ENCODE measurements at regions not wholly inside any gene's neighbourhood (a gene's known extent, or its start where the extent isn't known, plus 50 kb on each side); places are given as distances from the start of the nearest gene placed in this dataset.

- Histone ChIP-seq H3K4me1 (no peaks in the 10 kb centered on the region), H3K36me3 (no peaks in the 10 kb centered on the region), H3K4me3 (no peak overlapping the region), H3K27me3 (no peaks in the 10 kb centered on the region), H3K9me3 (no peaks in the 10 kb centered on the region), H3K27ac (no peak overlapping the region)
- no peak for DNase-seq
- TF ChIP-seq CTCF (IDR thresholded peaks at IDR 0.05) (no peak), POLR2A (IDR thresholded peaks at IDR 0.05) (no peak)
- intact Hi-C loops (cut with DNase I; ENCODE audit: low total_unique reads) = no loop called here
Measured at GRCh38 chr4:134961963-134962362, 760.4 kb upstream of the PABPC4L start.

- H3K27me3 ChIP-seq = no peaks in the 10 kb centered on the region
- H3K4me1 ChIP-seq = no peaks in the 10 kb centered on the region
- no peaks in the 10 kb centered on the region for H3K9me3 ChIP-seq
- TF ChIP-seq CTCF (IDR thresholded peaks at IDR 0.05) (no peak), POLR2A (IDR thresholded peaks at IDR 0.05) (no peak)
- intact Hi-C loops (cut with DNase I; ENCODE audit: low total_unique reads) = no loop called here
- DNase-seq = no peak
- no peak overlapping the region for H3K4me3 ChIP-seq
- H3K36me3 ChIP-seq = no peaks in the 10 kb centered on the region
- H3K27ac ChIP-seq = no peak overlapping the region
Measured at GRCh38 chr4:134958862-134959261, 757.3 kb upstream of the PABPC4L start.

GRCh38 chr4:134955059-134955458 is 753.5 kb upstream of the PABPC4L start:
- no peak overlapping the region for H3K4me3 ChIP-seq
- H3K36me3 ChIP-seq = no peaks in the 10 kb centered on the region
- no peaks in the 10 kb centered on the region for H3K4me1 ChIP-seq
- intact Hi-C loops (cut with DNase I; ENCODE audit: low total_unique reads) = no loop called here
- no peak overlapping the region for H3K27ac ChIP-seq
- DNase-seq = no peak
- H3K9me3 ChIP-seq = no peaks in the 10 kb centered on the region
- TF ChIP-seq POLR2A (IDR thresholded peaks at IDR 0.05) (no peak), CTCF (IDR thresholded peaks at IDR 0.05) (no peak)
- no peaks in the 10 kb centered on the region for H3K27me3 ChIP-seq

GRCh38 chr4:134952775-134953174 is 751.2 kb upstream of the PABPC4L start:
- H3K4me1 ChIP-seq = no peaks in the 10 kb centered on the region
- DNase-seq = no peak
- intact Hi-C loops (cut with DNase I; ENCODE audit: low total_unique reads) = no loop called here
- H3K36me3 ChIP-seq = no peaks in the 10 kb centered on the region
- TF ChIP-seq POLR2A (IDR thresholded peaks at IDR 0.05) (no peak), CTCF (IDR thresholded peaks at IDR 0.05) (no peak)
- H3K27me3 ChIP-seq = no peaks in the 10 kb centered on the region
- no peak overlapping the region for H3K4me3 ChIP-seq
- no peak overlapping the region for H3K27ac ChIP-seq
- no peaks in the 10 kb centered on the region for H3K9me3 ChIP-seq

- H3K4me3 ChIP-seq = no peak overlapping the region
- H3K27me3 ChIP-seq = no peaks in the 10 kb centered on the region
- no peaks in the 10 kb centered on the region for H3K36me3 ChIP-seq
- H3K9me3 ChIP-seq = no peaks in the 10 kb centered on the region
- no peak overlapping the region for H3K27ac ChIP-seq
- H3K4me1 ChIP-seq = no peaks in the 10 kb centered on the region
- DNase-seq = no peak
- TF ChIP-seq CTCF (IDR thresholded peaks at IDR 0.05) (no peak), POLR2A (IDR thresholded peaks at IDR 0.05) (no peak)
- intact Hi-C loops (cut with DNase I; ENCODE audit: low total_unique reads) = no loop called here
Measured at GRCh38 chr4:134952305-134952704, 750.7 kb upstream of the PABPC4L start.
